DOHH2 (cell line): ENCODE measurements at regions not wholly inside any gene's neighbourhood (a gene's known extent, or its start where the extent isn't known, plus 50 kb on each side); places are given as distances from the start of the nearest gene placed in this dataset.
"Not testable (repeated sequence)": the region's sequence is repeated elsewhere in the genome, so short reads cannot be mapped to it uniquely, and the experiment has no call there.

ENCODE experiments used
- H3F3A ChIP-seq: fragments of 200-600 bp; sonication (generic), shearing (Covaris generic); 2 replicates; pipeline ENCODE4 v1.6.0; 2016; ENCODE audit warnings: antibody characterized with exemption, mild to moderate bottlenecking; ENCODE audit not compliant: control insufficient read depth, insufficient read depth
- H3K27ac ChIP-seq: fragments of 200-600 bp; sonication (generic); 2 replicates; pipeline ENCODE4 v1.5.1; 2014; ENCODE audit warnings: low read depth, mild to moderate bottlenecking, low read length, moderate library complexity
- H3K27me3 ChIP-seq: fragments of 200-600 bp; sonication (generic); 2 replicates; pipeline ENCODE4 v1.6.1; 2014; ENCODE audit warnings: mild to moderate bottlenecking, low read length, mixed read lengths; ENCODE audit not compliant: control insufficient read depth
- H3K36me3 ChIP-seq: fragments of 200-600 bp; sonication (generic); 2 replicates; pipeline ENCODE4 v1.6.1; 2014; ENCODE audit warnings: mild to moderate bottlenecking, low read length, moderate library complexity, mixed read lengths; ENCODE audit not compliant: control insufficient read depth
- H3K4me1 ChIP-seq: fragments of 200-600 bp; sonication (generic); 2 replicates; pipeline ENCODE4 v1.6.1; 2014; ENCODE audit warnings: mild to moderate bottlenecking, low read length, mixed read lengths; ENCODE audit not compliant: control insufficient read depth
- H3K4me2 ChIP-seq: fragments of 200-600 bp; sonication (generic); 2 replicates; pipeline ENCODE4 v1.6.0; 2014; ENCODE audit warnings: mild to moderate bottlenecking, low read length, moderate library complexity
- H3K4me3 ChIP-seq: fragments of 200-600 bp; sonication (generic); 2 replicates; pipeline ENCODE4 v1.5.1; 2014; ENCODE audit warnings: mild to moderate bottlenecking, low read length, mixed read lengths
- H3K79me2 ChIP-seq: fragments of 200-600 bp; sonication (generic); 2 replicates; pipeline ENCODE4 v1.6.1; 2014; ENCODE audit warnings: mild to moderate bottlenecking, low read length, mixed read lengths; ENCODE audit not compliant: control insufficient read depth
- H3K9me2 ChIP-seq: fragments of 200-600 bp; sonication (generic); replicated peaks from 2 replicates; pipeline ENCODE4 v1.6.1; 2014; ENCODE audit warnings: mild to moderate bottlenecking, low read length, mixed read lengths; ENCODE audit not compliant: control insufficient read depth
- H3K9me3 ChIP-seq: fragments of 200-600 bp; sonication (generic); 2 replicates; pipeline ENCODE4 v1.6.1; 2014; ENCODE audit warnings: antibody characterized with exemption, low read length, mixed read lengths; ENCODE audit not compliant: control insufficient read depth, insufficient read depth
- H4K20me1 ChIP-seq: fragments of 200-600 bp; sonication (generic); 2 replicates; pipeline ENCODE4 v1.6.0; 2014; ENCODE audit warnings: low read depth, mild to moderate bottlenecking, antibody characterized with exemption, low read length, moderate library complexity; ENCODE audit not compliant: control insufficient read depth, insufficient read depth
- EZH2phosphoT487 ChIP-seq: fragments of 200-600 bp; sonication (generic); IDR thresholded peaks from 2 replicates; pipeline ENCODE4 v1.6.1; 2017; ENCODE audit warnings: borderline replicate concordance, mild to moderate bottlenecking, antibody characterized with exemption, low read length, moderate library complexity, mixed read lengths
- TF ChIP-seq, protein P1 (sequence below): fragments of 200-600 bp; sonication (generic); IDR thresholded peaks from one replicate; pipeline ENCODE4 v1.5.1; 2014; ENCODE audit warnings: antibody characterized with exemption, mild to moderate bottlenecking, low read depth, low read length; ENCODE audit not compliant: poor library complexity, severe bottlenecking

DNA sequence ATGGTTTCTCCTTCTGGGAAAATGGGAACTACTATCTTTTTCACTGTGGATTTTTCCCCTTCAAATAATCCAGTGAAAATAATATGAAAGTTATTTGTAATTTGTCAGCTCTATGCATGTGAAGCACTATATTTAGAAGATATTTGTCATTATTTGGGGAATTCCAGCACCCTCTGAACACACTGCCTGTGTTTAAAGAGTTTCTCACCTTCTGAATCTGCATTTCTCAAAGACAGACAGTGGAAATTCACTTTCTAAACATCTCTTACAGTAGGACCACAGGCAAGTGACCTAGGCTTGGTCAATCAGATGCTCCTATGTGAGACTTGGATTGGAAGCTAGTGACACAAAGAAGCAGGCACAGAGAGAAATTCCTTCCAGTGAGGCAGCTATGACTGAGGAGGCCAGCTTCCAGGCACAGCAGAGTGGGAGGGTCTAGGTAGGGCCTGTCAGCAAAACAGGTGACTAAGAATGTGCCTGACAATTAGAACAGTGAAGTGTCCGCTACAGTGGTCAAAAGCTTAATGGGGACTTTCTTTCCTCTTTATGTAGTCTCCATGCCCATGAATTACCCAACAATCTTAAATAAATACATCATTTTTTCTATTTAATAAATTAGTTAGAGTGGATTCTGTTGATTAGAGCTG is 167.2 kb downstream of the HMHB1 start:
- TF ChIP-seq EZH2phosphoT487, result no peak
- TF ChIP-seq, protein P1, sequence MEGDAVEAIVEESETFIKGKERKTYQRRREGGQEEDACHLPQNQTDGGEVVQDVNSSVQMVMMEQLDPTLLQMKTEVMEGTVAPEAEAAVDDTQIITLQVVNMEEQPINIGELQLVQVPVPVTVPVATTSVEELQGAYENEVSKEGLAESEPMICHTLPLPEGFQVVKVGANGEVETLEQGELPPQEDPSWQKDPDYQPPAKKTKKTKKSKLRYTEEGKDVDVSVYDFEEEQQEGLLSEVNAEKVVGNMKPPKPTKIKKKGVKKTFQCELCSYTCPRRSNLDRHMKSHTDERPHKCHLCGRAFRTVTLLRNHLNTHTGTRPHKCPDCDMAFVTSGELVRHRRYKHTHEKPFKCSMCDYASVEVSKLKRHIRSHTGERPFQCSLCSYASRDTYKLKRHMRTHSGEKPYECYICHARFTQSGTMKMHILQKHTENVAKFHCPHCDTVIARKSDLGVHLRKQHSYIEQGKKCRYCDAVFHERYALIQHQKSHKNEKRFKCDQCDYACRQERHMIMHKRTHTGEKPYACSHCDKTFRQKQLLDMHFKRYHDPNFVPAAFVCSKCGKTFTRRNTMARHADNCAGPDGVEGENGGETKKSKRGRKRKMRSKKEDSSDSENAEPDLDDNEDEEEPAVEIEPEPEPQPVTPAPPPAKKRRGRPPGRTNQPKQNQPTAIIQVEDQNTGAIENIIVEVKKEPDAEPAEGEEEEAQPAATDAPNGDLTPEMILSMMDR, result no peak
- Histone ChIP-seq H3K27me3 (no peaks in the 10 kb centered on the region), H3K27ac (no peak overlapping the region), H3K79me2 (no peaks in the 10 kb centered on the region), H3K9me2 (no peaks in the 10 kb centered on the region), H3K4me3 (no peak overlapping the region), H3K4me2 (no peak overlapping the region), H3K36me3 (no peaks in the 10 kb centered on the region), H3F3A (no peaks in the 10 kb centered on the region), H3K9me3 (no peaks in the 10 kb centered on the region), H3K4me1 (peaks cover 10% of the 10 kb centered on the region), H4K20me1 (no peaks in the 10 kb centered on the region)

DNA sequence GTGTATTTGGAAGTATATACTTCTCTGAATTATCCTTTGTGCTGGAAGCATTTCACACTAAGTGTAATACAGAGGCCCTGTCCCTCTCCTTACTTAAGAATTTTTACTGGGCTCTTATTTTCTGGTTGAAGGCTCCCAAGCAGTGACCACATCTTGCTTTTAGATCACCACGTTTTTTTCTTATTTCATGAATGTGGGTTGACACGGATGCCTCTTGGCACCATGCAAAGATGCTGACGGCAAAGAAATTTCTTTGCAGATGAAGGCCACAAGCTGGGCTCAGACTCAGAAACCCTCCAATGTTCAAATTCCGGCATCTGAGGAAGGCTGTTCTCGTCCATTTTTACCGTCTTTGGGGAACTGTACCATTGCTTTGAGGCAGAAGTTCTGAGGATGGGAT is 168.5 kb downstream of the HMHB1 start:
- Histone ChIP-seq H3K4me3 (no peak overlapping the region), H3K79me2 (no peaks in the 10 kb centered on the region), H3K27ac (no peak overlapping the region), H3K4me2 (no peak overlapping the region), H3F3A (no peaks in the 10 kb centered on the region), H3K4me1 (no peaks in the 10 kb centered on the region), H3K9me3 (no peaks in the 10 kb centered on the region), H3K36me3 (no peaks in the 10 kb centered on the region), H3K9me2 (no peaks in the 10 kb centered on the region), H3K27me3 (no peaks in the 10 kb centered on the region), H4K20me1 (no peaks in the 10 kb centered on the region)
- no peak for TF ChIP-seq EZH2phosphoT487
- TF ChIP-seq, protein P1, result no peak

DNA sequence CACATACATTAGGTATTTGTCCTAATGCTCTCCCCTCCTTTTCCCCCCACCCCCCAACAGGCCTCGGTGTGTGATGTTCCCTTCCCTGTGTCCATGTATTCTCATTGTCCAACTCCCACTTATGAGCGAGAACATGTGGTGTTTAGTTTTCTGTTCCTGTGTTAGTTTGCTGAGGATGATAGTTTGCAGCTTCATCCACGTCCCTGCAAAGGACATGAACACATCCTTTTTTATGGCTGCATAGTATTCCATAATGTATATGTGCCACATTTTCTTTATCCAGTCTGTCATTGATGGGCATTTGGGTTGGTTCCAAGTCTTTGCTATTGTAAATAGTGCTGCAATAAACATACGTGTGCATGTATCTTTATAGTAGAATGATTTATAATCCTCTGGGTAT is 171.0 kb downstream of the HMHB1 start:
- H3K27ac ChIP-seq, H3K9me3 ChIP-seq, H3K27me3 ChIP-seq, H3K9me2 ChIP-seq, H3K79me2 ChIP-seq, H3K4me2 ChIP-seq, H3F3A ChIP-seq, H3K36me3 ChIP-seq, H4K20me1 ChIP-seq, H3K4me3 ChIP-seq: not testable (repeated sequence)
- H3K4me1 ChIP-seq, result peaks cover 12% of the 10 kb centered on the region

DNA sequence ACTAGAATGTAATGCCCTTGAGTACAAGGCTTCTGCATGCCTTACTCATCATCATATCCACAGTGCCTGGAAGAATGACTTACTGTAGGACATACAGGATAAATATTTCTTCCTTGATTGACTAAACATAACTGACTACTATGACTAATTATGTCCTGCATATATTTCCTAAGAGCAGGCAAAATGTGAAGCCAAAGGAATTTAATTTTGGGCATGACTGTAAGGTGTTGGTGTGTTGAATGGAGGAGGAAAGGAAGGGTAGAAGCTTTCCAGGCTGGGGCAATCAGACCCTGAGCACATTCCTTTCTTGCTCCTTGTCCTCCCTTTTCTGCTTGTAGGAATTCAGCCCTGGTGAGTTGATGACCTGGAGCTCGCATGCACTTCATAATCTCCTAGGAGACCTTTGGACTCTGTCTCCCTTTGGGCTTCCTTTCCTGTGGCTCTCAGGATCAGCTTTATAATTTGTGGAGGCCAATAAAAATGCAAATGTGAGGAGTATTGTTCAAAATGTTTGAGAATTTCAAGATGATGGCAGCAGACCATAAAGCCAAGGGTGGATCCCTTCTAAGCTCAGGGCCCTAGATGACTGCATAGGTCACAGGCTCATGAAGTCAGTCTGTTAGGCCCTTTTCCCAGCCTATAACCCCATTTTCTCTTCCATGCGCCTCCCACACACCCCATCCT is 174.0 kb downstream of the HMHB1 start:
- Histone ChIP-seq H3K9me3 (no peaks in the 10 kb centered on the region), H3F3A (no peaks in the 10 kb centered on the region), H3K79me2 (no peaks in the 10 kb centered on the region), H3K9me2 (no peaks in the 10 kb centered on the region), H4K20me1 (no peaks in the 10 kb centered on the region), H3K4me1 (peaks cover 20% of the 10 kb centered on the region), H3K27ac (no peak overlapping the region), H3K36me3 (no peaks in the 10 kb centered on the region), H3K27me3 (no peaks in the 10 kb centered on the region), H3K4me3 (no peak overlapping the region), H3K4me2 (no peak overlapping the region)
- TF ChIP-seq, protein P1, result no peak
- no peak for TF ChIP-seq EZH2phosphoT487
